DND-41 (cell line): ENCODE measurements at regions not wholly inside any gene's neighbourhood (a gene's known extent, or its start where the extent isn't known, plus 50 kb on each side); places are given as distances from the start of the nearest gene placed in this dataset.

Source experiments
- ATAC-seq: fragments of 200-7000 bp; cut with Tn5 transposase; 3 replicates; pipeline ENCODE4 v1.9.1; 2021; ENCODE audit warnings: low read depth; ENCODE audit not compliant: insufficient read depth
- DNase-seq: peaks from one replicate; pipeline ENCODE4 v3.0.0-alpha.2; 2020
- H2AFZ ChIP-seq: 2 replicates; pipeline ENCODE4 v1.6.0; 2012; ENCODE audit warnings: low read depth, low read length
- H3K27ac ChIP-seq: 2 replicates; pipeline ENCODE4 v1.5.1; 2012; ENCODE audit warnings: low read length, inconsistent platforms
- H3K27me3 ChIP-seq: fragments of 200-600 bp; sonication (generic); 2 replicates; pipeline ENCODE4 v1.6.0; 2012; ENCODE audit warnings: low read length, mild to moderate bottlenecking, inconsistent platforms; ENCODE audit not compliant: insufficient read depth, poor library complexity
- H3K36me3 ChIP-seq: 2 replicates; pipeline ENCODE4 v1.5.1; 2012; ENCODE audit warnings: low read length, inconsistent platforms; ENCODE audit not compliant: insufficient read depth
- H3K4me1 ChIP-seq: 2 replicates; pipeline ENCODE4 v1.5.1; 2012; ENCODE audit warnings: mild to moderate bottlenecking, low read length; ENCODE audit not compliant: insufficient read depth
- H3K4me2 ChIP-seq: 2 replicates; pipeline ENCODE4 v1.6.0; 2012; ENCODE audit warnings: mild to moderate bottlenecking, moderate library complexity, low read length, inconsistent platforms; ENCODE audit not compliant: insufficient read depth
- H3K4me3 ChIP-seq, 2 experiments: fragments of 200-600 bp in 1 of 2; shearing (Covaris generic) in 1 of 2; 2 replicates each; pipeline ENCODE4 v1.5.1; 2012 to 2016; ENCODE audit warnings: inconsistent platforms in 2 of 2, low read length in 2 of 2, mild to moderate bottlenecking in 2 of 2, low read depth in 1 of 2, moderate library complexity in 1 of 2
- H3K79me2 ChIP-seq: 2 replicates; pipeline ENCODE4 v1.6.0; 2012; ENCODE audit warnings: low read length, inconsistent platforms; ENCODE audit not compliant: insufficient read depth
- H3K9ac ChIP-seq: 2 replicates; pipeline ENCODE4 v1.6.0; 2012; ENCODE audit warnings: low read depth, mild to moderate bottlenecking, inconsistent platforms, low read length, moderate library complexity
- H3K9me3 ChIP-seq: 2 replicates; pipeline ENCODE4 v1.5.1; 2012; ENCODE audit warnings: low read length, moderate library complexity, mild to moderate bottlenecking, inconsistent platforms; ENCODE audit not compliant: insufficient read depth, severe bottlenecking
- H4K20me1 ChIP-seq: 2 replicates; pipeline ENCODE4 v1.6.0; 2012; ENCODE audit warnings: low read length; ENCODE audit not compliant: insufficient read depth
- CTCF ChIP-seq: IDR thresholded peaks from 2 replicates; pipeline ENCODE4 v1.5.1; 2012; ENCODE audit warnings: borderline replicate concordance, low read length, moderate library complexity, mild to moderate bottlenecking; ENCODE audit not compliant: poor library complexity, severe bottlenecking; ENCODE audit errors: extremely low read depth
- EZH2 ChIP-seq: IDR thresholded peaks from 3 replicates; pipeline ENCODE4 v1.6.1; 2012; ENCODE audit warnings: borderline replicate concordance, low read depth, mild to moderate bottlenecking, moderate library complexity, low read length, inconsistent platforms; ENCODE audit not compliant: severe bottlenecking

- TF ChIP-seq EZH2, result no peak
- no peak for TF ChIP-seq CTCF
- ATAC-seq, result no peak
- H4K20me1 ChIP-seq, result no peaks in the 10 kb centered on the region
- no peak overlapping the region for H2AFZ ChIP-seq
- no peak for DNase-seq
- no peaks in the 10 kb centered on the region for H3K79me2 ChIP-seq
- H3K27ac ChIP-seq, result no peak overlapping the region
- H3K36me3 ChIP-seq, result no peaks in the 10 kb centered on the region
- H3K9me3 ChIP-seq, result no peaks in the 10 kb centered on the region
- no peak overlapping the region for H3K9ac ChIP-seq
- no peak overlapping the region for H3K4me3 ChIP-seq
- H3K4me1 ChIP-seq, result no peaks in the 10 kb centered on the region
- no peak overlapping the region for H3K4me2 ChIP-seq
- no peaks in the 10 kb centered on the region for H3K27me3 ChIP-seq
Observed at GRCh38 chr4:162509333-162509732, 345.5 kb upstream of the FSTL5 start.

DNA sequence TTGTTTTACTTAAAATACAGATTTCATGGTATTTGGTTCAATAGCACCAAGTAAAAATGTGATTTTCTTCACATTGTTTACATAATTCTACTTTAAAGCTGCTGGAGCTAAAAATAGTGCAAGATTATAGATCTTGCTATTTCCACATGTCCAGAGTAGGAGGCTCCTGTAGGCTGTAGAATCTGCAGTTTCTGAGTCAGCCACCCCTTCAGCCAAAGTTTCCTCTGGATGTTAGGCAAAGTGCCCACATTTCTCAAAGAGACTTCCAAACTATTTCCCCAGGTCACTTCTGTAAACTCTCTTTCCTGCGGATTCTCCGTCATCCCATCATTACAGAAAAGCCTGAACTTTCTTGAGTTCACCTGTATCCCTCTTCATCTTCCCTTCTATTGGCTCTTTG is 342.5 kb upstream of the FSTL5 start:
- TF ChIP-seq EZH2, result no peak
- H3K4me1 ChIP-seq, result no peaks in the 10 kb centered on the region
- H2AFZ ChIP-seq, result no peak overlapping the region
- DNase-seq (no peak), ATAC-seq (no peak)
- no peak overlapping the region for H3K4me2 ChIP-seq
- no peak overlapping the region for H3K9ac ChIP-seq
- H4K20me1 ChIP-seq, result no peaks in the 10 kb centered on the region
- no peaks in the 10 kb centered on the region for H3K79me2 ChIP-seq
- no peak overlapping the region for H3K27ac ChIP-seq
- H3K36me3 ChIP-seq, result no peaks in the 10 kb centered on the region
- no peaks in the 10 kb centered on the region for H3K27me3 ChIP-seq
- no peaks in the 10 kb centered on the region for H3K9me3 ChIP-seq
- H3K4me3 ChIP-seq, result no peak overlapping the region

GRCh38 chr4:162503868-162504267 is 340.1 kb upstream of the FSTL5 start:
- no peaks in the 10 kb centered on the region for H3K4me1 ChIP-seq
- H2AFZ ChIP-seq, result no peak overlapping the region
- H3K9ac ChIP-seq, result no peak overlapping the region
- H3K27ac ChIP-seq, result no peak overlapping the region
- DNase-seq (no peak), ATAC-seq (no peak)
- no peaks in the 10 kb centered on the region for H3K9me3 ChIP-seq
- H3K79me2 ChIP-seq, result no peaks in the 10 kb centered on the region
- H3K4me2 ChIP-seq, result no peak overlapping the region
- H3K4me3 ChIP-seq, result no peak overlapping the region
- H4K20me1 ChIP-seq, result no peaks in the 10 kb centered on the region
- H3K36me3 ChIP-seq, result no peaks in the 10 kb centered on the region
- TF ChIP-seq CTCF (no peak), EZH2 (no peak)
- no peaks in the 10 kb centered on the region for H3K27me3 ChIP-seq

GRCh38 chr4:162502109-162502508 is 338.3 kb upstream of the FSTL5 start:
- Histone ChIP-seq H3K27ac (no peak overlapping the region), H4K20me1 (no peaks in the 10 kb centered on the region)
- TF ChIP-seq CTCF, result no peak
- TF ChIP-seq EZH2, result no peak

More at GRCh38 chr4:162502109-162502508, 338.3 kb upstream of the FSTL5 start:
- Histone ChIP-seq H2AFZ (no peak overlapping the region), H3K79me2 (no peaks in the 10 kb centered on the region), H3K4me2 (no peak overlapping the region), H3K36me3 (no peaks in the 10 kb centered on the region), H3K4me1 (no peaks in the 10 kb centered on the region), H3K27me3 (no peaks in the 10 kb centered on the region), H3K4me3 (no peak overlapping the region), H3K9ac (no peak overlapping the region), H3K9me3 (no peaks in the 10 kb centered on the region)
- DNase-seq (no peak), ATAC-seq (no peak)
